ENCODE measurements at regions not wholly inside any gene's neighbourhood (a gene's known extent, or its start where the extent isn't known, plus 50 kb on each side); places are given as distances from the start of the nearest gene placed in this dataset.

- no peak for DNase-seq (ENCODE audit: low read depth)
- TF ChIP-seq, protein P1, sequence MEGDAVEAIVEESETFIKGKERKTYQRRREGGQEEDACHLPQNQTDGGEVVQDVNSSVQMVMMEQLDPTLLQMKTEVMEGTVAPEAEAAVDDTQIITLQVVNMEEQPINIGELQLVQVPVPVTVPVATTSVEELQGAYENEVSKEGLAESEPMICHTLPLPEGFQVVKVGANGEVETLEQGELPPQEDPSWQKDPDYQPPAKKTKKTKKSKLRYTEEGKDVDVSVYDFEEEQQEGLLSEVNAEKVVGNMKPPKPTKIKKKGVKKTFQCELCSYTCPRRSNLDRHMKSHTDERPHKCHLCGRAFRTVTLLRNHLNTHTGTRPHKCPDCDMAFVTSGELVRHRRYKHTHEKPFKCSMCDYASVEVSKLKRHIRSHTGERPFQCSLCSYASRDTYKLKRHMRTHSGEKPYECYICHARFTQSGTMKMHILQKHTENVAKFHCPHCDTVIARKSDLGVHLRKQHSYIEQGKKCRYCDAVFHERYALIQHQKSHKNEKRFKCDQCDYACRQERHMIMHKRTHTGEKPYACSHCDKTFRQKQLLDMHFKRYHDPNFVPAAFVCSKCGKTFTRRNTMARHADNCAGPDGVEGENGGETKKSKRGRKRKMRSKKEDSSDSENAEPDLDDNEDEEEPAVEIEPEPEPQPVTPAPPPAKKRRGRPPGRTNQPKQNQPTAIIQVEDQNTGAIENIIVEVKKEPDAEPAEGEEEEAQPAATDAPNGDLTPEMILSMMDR (IDR thresholded peaks at IDR 0.05; ENCODE audit: control insufficient read depth, insufficient read depth, low read depth, low read length, missing control alignments), result no peak
- no peak overlapping the region for H3K4me3 ChIP-seq (ENCODE audit: control insufficient read depth, low read depth, low read length)
Measured at GRCh38 chr12:127328867-127329266, 938.1 kb upstream of the TMEM132C start.

- no peak for DNase-seq (ENCODE audit: low read depth)
- TF ChIP-seq, protein P1 (IDR thresholded peaks at IDR 0.05; ENCODE audit: control insufficient read depth, insufficient read depth, low read depth, low read length, missing control alignments), result no peak
- no peak overlapping the region for H3K4me3 ChIP-seq (ENCODE audit: control insufficient read depth, low read depth, low read length)
Measured at GRCh38 chr12:127334365-127334764, 932.6 kb upstream of the TMEM132C start.

- no peak for DNase-seq (ENCODE audit: low read depth)
Measured at GRCh38 chr12:127334912-127335644, 931.9 kb upstream of the TMEM132C start.

GRCh38 chr12:127336416-127336815 is 930.6 kb upstream of the TMEM132C start:
- DNase-seq (ENCODE audit: low read depth), result no peak
- TF ChIP-seq, protein P1 (IDR thresholded peaks at IDR 0.05; ENCODE audit: control insufficient read depth, insufficient read depth, low read depth, low read length, missing control alignments), result no peak
- no peak overlapping the region for H3K4me3 ChIP-seq (ENCODE audit: control insufficient read depth, low read depth, low read length)

More at GRCh38 chr12:127334912-127335644, 931.9 kb upstream of the TMEM132C start:
- H3K4me3 ChIP-seq (ENCODE audit: control insufficient read depth, low read depth, low read length), result no peak overlapping the region
- TF ChIP-seq, protein P1 (IDR thresholded peaks at IDR 0.05; ENCODE audit: control insufficient read depth, insufficient read depth, low read depth, low read length, missing control alignments), result no peak

GRCh38 chr12:127339065-127339464 is 927.9 kb upstream of the TMEM132C start:
- no peak for DNase-seq (ENCODE audit: low read depth)
- no peak overlapping the region for H3K4me3 ChIP-seq (ENCODE audit: control insufficient read depth, low read depth, low read length)
- TF ChIP-seq, protein P1 (IDR thresholded peaks at IDR 0.05; ENCODE audit: control insufficient read depth, insufficient read depth, low read depth, low read length, missing control alignments), result no peak

DNA sequence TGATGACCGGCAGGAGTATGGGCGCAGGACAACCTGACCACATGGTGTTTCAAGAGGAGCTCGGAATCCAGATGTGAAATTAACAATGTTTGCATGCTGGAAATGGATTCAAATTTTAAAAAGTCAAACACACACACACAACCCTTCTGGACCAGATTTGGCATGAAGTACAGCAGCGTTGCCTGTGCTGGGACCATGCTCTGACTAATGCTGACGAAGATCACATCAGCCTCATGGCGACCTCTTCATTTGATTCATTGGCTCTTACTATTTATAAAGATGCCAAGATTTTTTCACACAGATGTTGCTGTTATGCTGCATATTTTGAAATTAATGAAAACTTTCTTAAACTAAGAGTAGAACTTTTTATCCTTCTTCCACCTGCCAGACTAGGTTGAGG is 926.6 kb upstream of the TMEM132C start:
- TF ChIP-seq, protein P1 (IDR thresholded peaks at IDR 0.05; ENCODE audit: control insufficient read depth, insufficient read depth, low read depth, low read length, missing control alignments), result no peak
- DNase-seq (ENCODE audit: low read depth), result no peak
- no peak overlapping the region for H3K4me3 ChIP-seq (ENCODE audit: control insufficient read depth, low read depth, low read length)
